Psoas muscle (tissue), 7 donors: ENCODE measurements at regions not wholly inside any gene's neighbourhood (a gene's known extent, or its start where the extent isn't known, plus 50 kb on each side); places are given as distances from the start of the nearest gene placed in this dataset.
A peak's percentile ranks its signal among the peaks of the same experiment; 100 is the strongest.

ENCODE experiments used
- ATAC-seq, 4 donors: fragments of 200-7000 bp; cut with Tn5 transposase; one replicate each; pipeline ENCODE4 v1.9.1; 2020; ENCODE audit warnings: moderate library complexity in 3 of 4, mild to moderate bottlenecking in 2 of 4
- DNase-seq, 2 donors: peaks; one replicate each; pipeline ENCODE4 v3.0.0-alpha.2; 2020
- H3K27ac ChIP-seq: fragments of 200-600 bp; one replicate; pipeline ENCODE4 v1.8.0; 2022
- H3K27me3 ChIP-seq, 3 donors: fragments of 200-600 bp in 1 of 3; one replicate each; pipeline versions ENCODE4 v1.6.1 to v1.8.0; 2013 to 2022; ENCODE audit warnings: low read length in 2 of 3, mild to moderate bottlenecking in 2 of 3, moderate library complexity in 1 of 3; ENCODE audit not compliant: insufficient read depth in 3 of 3
- H3K36me3 ChIP-seq, 2 donors: fragments of 200-600 bp in 1 of 2; one replicate each; pipeline versions ENCODE4 v1.6.1 to v1.8.0; 2013 to 2022; ENCODE audit warnings: low read depth in 1 of 2, mild to moderate bottlenecking in 1 of 2, moderate library complexity in 1 of 2; ENCODE audit not compliant: insufficient read depth in 1 of 2
- H3K4me1 ChIP-seq: fragments of 200-600 bp; one replicate; pipeline ENCODE4 v1.8.0; 2022
- H3K4me3 ChIP-seq: fragments of 200-600 bp; one replicate; pipeline ENCODE4 v1.8.0; 2022; ENCODE audit warnings: mild to moderate bottlenecking
- H3K9me3 ChIP-seq: fragments of 200-600 bp; one replicate; pipeline ENCODE4 v1.8.0; 2022
- WGBS, 3 donors: extraction: QIAGEN DNeasy Blood & Tissue Kit; methylation state at CpG; one replicate each; pipeline versions ENCODE4 v1.1.6 to v1.1.7; 2013; 5-methylcytosine and 5-hydroxymethylcytosine counted together
- intact Hi-C, 2 donors: fragments of 100-400 bp; cut with DNase I; formaldehyde crosslinking; loops; one replicate each; pipeline versions ENCODE4 v1.11.0 to v1.14.2; 2022
- TF ChIP-seq, protein P1 (sequence below): fragments of 200-600 bp; IDR thresholded peaks from one replicate; pipeline ENCODE4 v1.8.0; 2022; ENCODE audit warnings: antibody characterized with exemption
- donor health status: healthy with polysubstance abuse.
- donor health status: DM: no; HTN: no; CAD: no; lungs with moderate emphysema.
- donor health status: Bipolar disorder and iron deficiency.
- donor health status: healthy.
- donor health status: DM: yes; HTN: yes; CAD: no.
- donor health status: DM: no; HTN: no; CAD: no.
- donor health status: DM: yes; HTN: yes; CAD: no.

GRCh38 chr7:41010418-41010817 lies 692.5 kb downstream of the INHBA start:
- ATAC-seq: peak; percentile 32 to 69 (median 51)
- intact Hi-C loops: no loop called here
- H3K4me1 ChIP-seq: no peaks in the 10 kb centered on the region
- H3K9me3 ChIP-seq: no peaks in the 10 kb centered on the region
- no peaks in the 10 kb centered on the region for H3K27me3 ChIP-seq
- H3K27ac ChIP-seq: no peak overlapping the region
- TF ChIP-seq, protein P1, sequence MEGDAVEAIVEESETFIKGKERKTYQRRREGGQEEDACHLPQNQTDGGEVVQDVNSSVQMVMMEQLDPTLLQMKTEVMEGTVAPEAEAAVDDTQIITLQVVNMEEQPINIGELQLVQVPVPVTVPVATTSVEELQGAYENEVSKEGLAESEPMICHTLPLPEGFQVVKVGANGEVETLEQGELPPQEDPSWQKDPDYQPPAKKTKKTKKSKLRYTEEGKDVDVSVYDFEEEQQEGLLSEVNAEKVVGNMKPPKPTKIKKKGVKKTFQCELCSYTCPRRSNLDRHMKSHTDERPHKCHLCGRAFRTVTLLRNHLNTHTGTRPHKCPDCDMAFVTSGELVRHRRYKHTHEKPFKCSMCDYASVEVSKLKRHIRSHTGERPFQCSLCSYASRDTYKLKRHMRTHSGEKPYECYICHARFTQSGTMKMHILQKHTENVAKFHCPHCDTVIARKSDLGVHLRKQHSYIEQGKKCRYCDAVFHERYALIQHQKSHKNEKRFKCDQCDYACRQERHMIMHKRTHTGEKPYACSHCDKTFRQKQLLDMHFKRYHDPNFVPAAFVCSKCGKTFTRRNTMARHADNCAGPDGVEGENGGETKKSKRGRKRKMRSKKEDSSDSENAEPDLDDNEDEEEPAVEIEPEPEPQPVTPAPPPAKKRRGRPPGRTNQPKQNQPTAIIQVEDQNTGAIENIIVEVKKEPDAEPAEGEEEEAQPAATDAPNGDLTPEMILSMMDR: no peak
- no peaks in the 10 kb centered on the region for H3K36me3 ChIP-seq
- no peak overlapping the region for H3K4me3 ChIP-seq
- peak in 1 of 2 donors; percentile 21 for DNase-seq
- 36 to 48% (median 45%) methylated on average over 3 of the region's 3 CpGs for WGBS, 3 donors

DNA sequence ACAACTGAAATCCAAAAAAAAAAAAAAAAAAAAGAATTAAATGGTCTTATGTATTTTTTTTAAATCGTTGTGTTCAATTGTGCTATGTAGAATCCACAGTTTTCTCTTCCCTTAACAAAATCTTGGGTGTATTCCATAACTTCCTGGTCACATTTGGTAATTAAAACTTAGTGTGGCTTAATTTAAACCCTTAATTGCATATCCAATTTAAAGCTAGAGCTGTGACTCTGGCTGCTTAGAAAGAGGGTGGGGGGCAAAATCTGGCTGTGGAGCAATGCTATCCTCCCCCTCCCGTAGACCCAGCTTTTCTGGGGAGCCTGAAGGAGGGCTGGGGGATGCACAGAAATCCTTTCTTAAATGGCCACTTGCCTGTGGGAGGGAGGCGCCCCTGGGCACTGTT lies 695.1 kb downstream of the INHBA start:
- TF ChIP-seq, protein P1: no peak
- ATAC-seq: no peak
- intact Hi-C loops: no loop called here

GRCh38 chr7:41007351-41007751 lies 695.5 kb downstream of the INHBA start:
- Histone ChIP-seq H3K4me1 (no peaks in the 10 kb centered on the region), H3K27me3 (no peaks in the 10 kb centered on the region), H3K4me3 (no peak overlapping the region), H3K9me3 (no peaks in the 10 kb centered on the region), H3K27ac (no peak overlapping the region), H3K36me3 (no peaks in the 10 kb centered on the region)
- no peak for ATAC-seq
- TF ChIP-seq, protein P1: no peak
- no peak for DNase-seq
- WGBS, 3 donors: 28 to 31% (median 29%) methylated on average over 4 of the region's 4 CpGs
- intact Hi-C loops: no loop called here

More for the DNA sequence above, 695.1 kb downstream of the INHBA start:
- H3K9me3 ChIP-seq: no peaks in the 10 kb centered on the region
- WGBS, 3 donors: 84 to 87% (median 86%) methylated on average over 3 of the region's 3 CpGs
- H3K36me3 ChIP-seq: no peaks in the 10 kb centered on the region
- H3K4me1 ChIP-seq: no peaks in the 10 kb centered on the region
- H3K27me3 ChIP-seq: no peaks in the 10 kb centered on the region
- H3K4me3 ChIP-seq: no peak overlapping the region
- no peak for DNase-seq
- H3K27ac ChIP-seq: no peak overlapping the region

GRCh38 chr7:41006306-41006995 lies 696.4 kb downstream of the INHBA start:
- DNase-seq: no peak
- Histone ChIP-seq H3K4me3 (no peak overlapping the region), H3K27ac (no peak overlapping the region), H3K9me3 (no peaks in the 10 kb centered on the region), H3K36me3 (no peaks in the 10 kb centered on the region), H3K27me3 (no peaks in the 10 kb centered on the region), H3K4me1 (no peaks in the 10 kb centered on the region)
- intact Hi-C loops: no loop called here
- no peak for ATAC-seq
- TF ChIP-seq, protein P1: no peak
- 57 to 67% (median 60%) methylated on average over 2 of the region's 2 CpGs for WGBS, 3 donors
